ENCODE measurements at regions not wholly inside any gene's neighbourhood (a gene's known extent, or its start where the extent isn't known, plus 50 kb on each side); places are given as distances from the start of the nearest gene placed in this dataset.

GRCh38 chr7:85573346-85573745 is 386.5 kb upstream of the SEMA3D start:
- DNase-seq (ENCODE audit: low spot score): no peak

- DNase-seq (ENCODE audit: low spot score): no peak
Observed at GRCh38 chr7:85570898-85571297, 384.0 kb upstream of the SEMA3D start.

DNA sequence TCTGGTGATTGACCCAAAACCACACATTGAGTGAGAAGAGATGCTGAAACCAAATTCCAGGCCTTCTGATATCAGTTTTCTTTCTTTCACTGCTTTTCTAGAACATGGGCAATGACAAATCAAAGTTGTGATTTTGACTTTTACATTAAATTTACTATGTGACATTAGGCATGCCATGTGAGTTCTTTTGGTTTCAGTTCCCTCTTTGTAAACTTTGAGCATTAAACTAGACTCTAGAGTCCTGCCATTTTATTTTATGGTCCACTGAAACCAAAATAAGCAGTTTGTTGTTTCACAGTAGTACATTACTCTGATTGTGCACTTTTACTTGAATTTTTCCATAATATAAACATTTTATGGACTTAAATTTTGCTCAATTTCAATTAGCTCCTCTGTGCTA is 381.1 kb upstream of the SEMA3D start:
- DNase-seq (ENCODE audit: low spot score): no peak

DNA sequence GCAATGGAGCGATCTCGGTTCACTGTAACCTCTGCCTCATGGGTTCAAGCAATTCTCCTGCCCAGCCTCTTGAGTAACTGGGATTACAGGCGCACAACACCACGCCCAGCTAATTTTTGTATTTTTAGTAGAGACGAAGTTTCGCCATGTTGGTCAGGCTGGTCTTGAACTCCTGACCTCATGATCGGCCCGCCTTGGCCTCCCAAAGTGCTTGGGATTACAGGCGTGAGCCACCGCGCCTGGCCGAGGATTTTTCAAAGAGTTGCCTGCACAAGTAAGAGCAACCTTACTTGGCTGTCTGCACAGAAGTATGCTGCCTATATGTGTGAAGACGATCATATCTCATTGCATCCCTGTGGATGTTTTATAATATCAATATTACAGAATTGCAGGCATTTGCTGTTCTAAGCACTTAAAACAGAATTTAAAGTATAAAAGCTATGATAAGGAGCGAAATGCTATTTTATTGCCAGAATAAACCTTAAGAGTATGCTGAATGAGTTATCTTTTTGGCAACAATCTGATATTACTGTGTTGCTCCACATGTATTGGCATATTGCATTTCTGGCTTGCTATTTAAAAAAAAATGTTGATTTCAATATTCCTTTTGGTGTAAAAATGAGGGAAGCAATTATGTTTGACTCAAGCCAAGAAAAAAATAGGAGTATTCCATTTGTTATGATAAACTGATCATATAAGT is 379.4 kb upstream of the SEMA3D start:
- no peak for DNase-seq (ENCODE audit: low spot score)

- DNase-seq (ENCODE audit: low spot score): no peak
Observed at GRCh38 chr7:85565276-85565675, 378.4 kb upstream of the SEMA3D start.

- no peak for DNase-seq (ENCODE audit: low spot score)
Observed at GRCh38 chr7:85564861-85565260, 378.0 kb upstream of the SEMA3D start.

- no peak for DNase-seq (ENCODE audit: low spot score)
Observed at GRCh38 chr7:85561706-85562105, 374.9 kb upstream of the SEMA3D start.

GRCh38 chr7:85554236-85555178 is 367.7 kb upstream of the SEMA3D start:
- peak; percentile 40 for DNase-seq (ENCODE audit: low spot score)

DNA sequence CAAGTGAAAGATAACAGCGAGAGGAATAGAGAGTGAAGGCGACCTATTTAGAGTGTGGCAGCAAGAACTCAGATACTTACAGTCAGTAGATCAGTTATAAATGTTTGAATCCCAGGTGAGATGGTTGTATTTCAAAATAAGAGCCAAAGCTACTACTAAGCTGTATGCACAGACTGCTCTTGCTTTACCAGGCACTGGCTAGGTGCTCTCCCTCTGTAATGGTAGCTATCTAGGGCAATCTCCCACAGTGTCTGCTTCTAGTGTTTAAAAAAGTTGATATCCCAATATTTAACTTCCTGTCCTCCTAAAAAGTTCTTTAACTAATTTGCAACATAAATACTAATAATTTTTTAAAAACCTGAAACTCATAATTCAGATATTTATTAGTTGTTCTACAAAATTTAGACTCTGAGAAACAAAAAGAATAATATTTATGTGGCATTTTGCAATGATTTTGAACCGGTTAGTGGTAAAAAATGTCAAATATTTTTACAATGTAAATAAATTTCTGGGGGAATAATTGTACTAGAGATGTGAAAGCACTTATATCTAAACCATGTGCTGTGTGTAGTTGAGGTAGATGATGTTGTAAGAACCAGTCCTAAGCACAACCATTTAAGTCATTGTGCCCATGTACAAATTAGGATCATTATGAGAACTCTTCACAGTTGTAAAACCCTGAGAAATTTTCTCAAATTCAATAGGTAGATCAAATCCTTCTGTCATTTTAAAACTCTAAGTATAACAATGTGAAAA is 349.3 kb upstream of the SEMA3D start:
- no peak for DNase-seq (ENCODE audit: low spot score)

DNA sequence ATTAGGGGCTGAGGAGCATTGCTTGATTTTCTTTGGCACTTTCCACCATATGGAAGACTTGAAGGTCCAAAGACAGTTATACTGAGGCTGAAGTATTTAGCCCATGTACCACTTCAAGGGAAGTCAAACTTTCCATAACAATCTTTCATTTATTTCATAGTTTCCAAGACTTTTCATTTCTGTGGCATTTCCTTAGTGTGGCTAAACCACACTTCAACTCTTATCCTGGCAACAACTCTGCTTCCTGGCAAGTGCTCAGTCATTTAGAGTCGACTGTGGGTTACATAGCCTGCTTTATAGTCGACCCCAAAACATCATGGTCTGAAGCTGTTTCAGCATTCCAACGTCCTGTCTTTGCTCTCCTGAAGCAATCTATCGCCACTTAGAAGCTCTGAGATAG is 343.0 kb upstream of the SEMA3D start:
- DNase-seq (ENCODE audit: low spot score): no peak

DNA sequence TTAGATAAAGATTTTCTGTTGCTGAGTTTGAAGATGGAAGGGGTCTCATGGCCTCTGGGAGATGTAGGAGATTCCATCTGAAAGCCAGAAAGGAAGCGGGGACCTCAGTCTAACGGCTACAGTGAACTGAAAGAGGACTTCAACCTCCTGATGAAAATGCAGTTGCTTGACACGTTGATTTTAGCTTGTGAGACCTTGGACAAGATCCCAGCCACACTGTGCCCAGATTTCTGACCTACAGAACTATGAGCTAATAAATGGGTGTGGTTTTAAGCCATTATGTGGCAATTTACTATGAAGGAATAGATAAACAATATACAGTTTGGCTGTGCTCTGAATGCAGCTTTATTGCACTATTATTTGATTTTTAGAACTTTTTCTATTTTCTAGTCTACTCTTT is 342.3 kb upstream of the SEMA3D start:
- no peak for DNase-seq (ENCODE audit: low spot score)

DNA sequence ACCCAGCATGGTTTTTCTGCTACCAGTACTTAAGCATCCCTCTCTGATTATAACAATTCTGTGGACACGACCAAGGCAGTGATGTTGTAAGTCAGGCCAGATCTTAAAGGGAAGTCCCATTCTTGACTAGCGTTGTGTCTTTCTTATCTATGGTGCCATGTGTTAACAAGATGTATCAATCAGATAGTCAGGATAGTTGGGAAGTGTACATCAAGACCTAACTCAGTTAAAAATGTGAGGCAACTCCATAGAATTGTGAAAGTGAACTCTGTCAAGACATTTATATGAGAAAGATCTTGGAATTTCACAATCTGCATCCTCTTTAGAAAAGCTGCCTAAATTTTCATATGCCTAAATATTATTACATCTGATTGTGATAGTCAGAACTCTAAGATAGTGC is 341.7 kb upstream of the SEMA3D start:
- DNase-seq (ENCODE audit: low spot score): no peak

DNA sequence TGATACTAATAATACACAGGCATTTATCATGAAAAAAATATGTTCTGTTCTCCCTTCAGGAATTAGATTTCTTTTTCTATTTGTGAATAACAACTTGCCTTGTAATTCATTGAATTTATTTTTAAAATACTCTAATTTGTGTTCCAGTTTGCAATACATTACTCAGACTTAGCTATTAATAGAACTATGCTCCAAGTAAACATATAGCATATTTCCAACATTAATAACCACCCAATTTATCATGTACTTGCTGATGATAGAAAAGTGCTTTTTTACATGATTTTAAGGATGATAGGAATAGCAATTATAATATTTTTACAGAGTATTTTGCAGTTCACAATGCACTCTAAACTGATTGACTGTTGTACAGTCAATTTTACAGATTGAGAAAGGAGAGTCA is 338.8 kb upstream of the SEMA3D start:
- no peak for DNase-seq (ENCODE audit: low spot score)

GRCh38 chr7:85522070-85522469 is 335.2 kb upstream of the SEMA3D start:
- no peak for DNase-seq (ENCODE audit: low spot score)

DNA sequence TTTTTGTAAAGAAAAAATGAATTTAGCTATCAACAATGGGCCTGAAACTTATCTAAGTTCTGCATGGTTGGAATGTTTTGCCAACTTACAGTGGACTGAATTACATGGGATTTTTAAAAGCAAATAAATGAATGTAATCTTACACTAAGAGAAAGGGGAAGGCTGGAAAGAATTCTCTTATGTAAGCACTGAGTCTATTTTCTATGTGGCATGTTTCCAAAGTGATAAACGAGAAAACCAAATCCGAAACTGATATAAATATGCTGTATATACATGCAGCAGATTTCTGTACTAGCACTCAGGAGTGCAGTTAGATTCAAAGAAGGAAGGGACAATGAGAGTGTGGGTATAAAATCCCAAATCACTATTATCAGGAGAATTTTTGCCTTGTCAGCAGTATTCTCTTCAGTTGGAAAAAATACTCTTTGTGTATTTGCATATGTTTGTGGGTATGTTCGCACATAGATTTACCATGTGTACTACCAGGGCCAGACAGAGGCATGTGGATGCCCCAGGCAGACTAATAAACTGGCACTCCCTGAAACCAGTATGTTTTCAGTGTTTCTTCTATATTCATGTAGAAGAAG is 334.3 kb upstream of the SEMA3D start:
- no peak for DNase-seq (ENCODE audit: low spot score)

DNA sequence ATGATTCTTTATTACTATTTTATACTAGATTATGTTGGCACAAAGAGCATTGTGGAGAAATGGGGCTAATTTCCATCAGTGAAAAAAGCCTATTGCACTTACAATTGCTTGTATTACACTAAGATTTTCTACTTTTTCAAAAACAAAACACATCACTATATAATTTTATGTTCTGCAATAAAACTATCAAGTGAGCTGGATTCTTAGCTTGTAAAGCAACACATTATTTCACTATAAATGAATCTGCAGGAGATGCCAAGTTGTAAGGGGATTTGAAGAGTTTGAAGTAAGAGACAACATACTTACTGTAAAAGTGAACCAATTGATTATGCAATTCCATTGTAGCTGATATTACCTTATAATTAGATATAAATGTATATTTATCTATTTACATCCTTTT is 333.3 kb upstream of the SEMA3D start:
- no peak for DNase-seq (ENCODE audit: low spot score)

DNA sequence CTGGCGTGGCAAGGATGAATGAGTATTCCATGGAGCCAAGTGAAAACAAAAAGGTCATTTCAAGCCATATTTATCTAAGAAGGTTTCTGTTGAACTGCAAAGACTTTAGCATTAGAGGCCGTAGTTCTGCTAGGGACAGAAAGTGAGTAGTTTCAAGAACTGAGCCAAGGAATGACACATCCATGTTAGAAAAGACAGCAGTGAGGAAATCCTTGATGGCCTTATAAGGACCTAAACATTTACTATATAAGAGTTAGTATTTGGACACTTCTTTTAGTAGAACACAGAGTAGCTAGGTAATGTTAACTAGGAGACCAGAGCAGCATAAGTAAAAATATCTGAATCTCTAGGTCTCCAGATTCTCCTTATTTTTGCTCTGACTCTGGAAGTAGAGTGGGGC is 329.8 kb upstream of the SEMA3D start:
- DNase-seq (ENCODE audit: low spot score): no peak

DNA sequence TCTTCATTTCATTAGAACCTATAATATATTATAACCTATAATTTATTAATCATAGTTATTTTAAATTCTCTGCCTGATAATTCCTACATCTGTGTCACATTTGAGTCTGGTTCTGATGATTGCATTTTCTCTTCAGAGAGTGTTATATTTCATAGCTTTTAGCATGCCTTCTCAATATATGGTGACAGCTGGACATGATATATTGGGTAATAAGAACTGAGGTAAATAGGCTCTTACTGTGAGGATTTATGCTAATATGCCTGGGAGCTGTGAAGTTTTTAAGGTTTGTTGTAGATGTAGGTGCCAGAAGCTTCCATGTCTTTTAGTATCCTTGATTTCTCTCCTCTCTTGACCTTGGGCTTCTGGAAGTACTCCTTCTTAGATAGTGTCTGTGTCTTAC is 325.9 kb upstream of the SEMA3D start:
- DNase-seq (ENCODE audit: low spot score): no peak

- no peak for DNase-seq (ENCODE audit: low spot score)
Observed at GRCh38 chr7:85510287-85510686, 323.4 kb upstream of the SEMA3D start.

GRCh38 chr7:85509476-85509875 is 322.6 kb upstream of the SEMA3D start:
- no peak for DNase-seq (ENCODE audit: low spot score)

- no peak for DNase-seq (ENCODE audit: low spot score)
Observed at GRCh38 chr7:85508642-85509410, 322.0 kb upstream of the SEMA3D start.

DNA sequence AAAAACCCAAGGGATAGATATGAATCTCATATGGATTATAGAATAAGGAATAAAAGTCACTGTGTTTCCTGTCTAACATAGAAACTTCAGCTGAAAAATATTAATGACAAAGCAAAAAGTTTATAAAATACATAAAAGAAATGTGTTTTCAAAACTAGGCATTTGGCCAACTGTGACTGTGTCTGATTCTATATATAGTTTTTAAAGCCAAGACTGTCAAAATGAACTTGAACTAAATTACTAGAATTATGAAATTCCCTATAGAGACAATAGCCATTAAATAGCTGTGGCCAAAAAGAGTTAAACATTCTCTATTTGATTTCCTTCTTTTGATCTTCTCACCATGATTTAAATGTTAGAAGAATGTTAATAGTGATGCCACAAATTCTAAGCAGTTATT is 311.2 kb upstream of the SEMA3D start:
- DNase-seq (ENCODE audit: low spot score): no peak
